CD4-positive, alpha-beta T cell treated with Interferon alpha-2 for 1 hour (primary cell): ENCODE measurements at regions not wholly inside any gene's neighbourhood (a gene's known extent, or its start where the extent isn't known, plus 50 kb on each side); places are given as distances from the start of the nearest gene placed in this dataset.

Experiments used
- DNase-seq, 2 donors: peaks; one replicate each; pipeline ENCODE4 v3.0.0-alpha.2; 2020 to 2022

DNA sequence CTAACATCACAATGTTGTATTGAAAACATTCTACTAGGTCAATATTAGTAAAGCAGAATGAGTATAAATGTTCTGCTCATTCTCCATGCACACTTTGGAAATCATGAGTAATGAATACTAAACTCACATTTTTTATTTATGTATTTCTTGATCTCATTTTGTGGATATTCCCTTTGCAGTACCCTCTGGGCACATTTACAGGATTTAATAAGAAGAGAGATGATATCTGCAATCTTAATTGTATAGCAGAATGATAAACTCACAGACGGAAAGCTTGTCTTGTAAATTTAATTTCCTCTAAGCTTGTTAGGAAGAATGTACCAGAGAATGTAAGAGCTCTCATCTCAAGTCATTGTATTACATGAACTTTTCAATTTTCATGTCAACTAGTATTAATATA lies 1279.7 kb downstream of the PCDH7 start:
- no peak for DNase-seq

DNA sequence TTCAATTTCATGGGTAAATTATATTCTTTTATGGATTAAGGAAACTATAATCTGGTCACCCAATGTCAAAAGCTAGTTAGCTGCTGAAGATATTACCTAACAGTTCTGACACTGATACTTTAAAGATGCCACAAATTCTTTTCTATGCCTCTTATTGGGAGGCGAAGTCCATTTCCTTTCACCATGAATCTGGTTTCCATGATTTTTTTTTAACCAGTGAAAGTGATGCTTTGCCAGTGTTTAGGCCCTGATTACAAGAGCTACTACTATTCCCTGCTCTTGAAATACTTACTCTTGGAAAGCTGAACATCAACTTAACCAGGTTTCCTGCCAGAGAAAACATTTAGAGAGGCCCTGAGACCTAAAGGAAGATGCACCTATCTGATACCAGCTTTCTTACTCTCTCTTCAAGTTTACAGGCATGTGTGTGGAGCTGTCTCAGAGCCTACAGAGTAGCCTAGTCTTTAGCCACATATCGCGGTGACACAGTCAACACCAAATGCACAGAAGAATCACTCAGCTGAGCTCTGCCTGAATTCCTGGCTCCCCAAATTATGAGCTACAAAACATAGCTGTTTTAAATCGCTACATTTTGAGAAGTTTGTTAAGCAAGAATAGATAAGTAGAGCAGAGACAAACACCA lies 1280.8 kb downstream of the PCDH7 start:
- no peak for DNase-seq

DNA sequence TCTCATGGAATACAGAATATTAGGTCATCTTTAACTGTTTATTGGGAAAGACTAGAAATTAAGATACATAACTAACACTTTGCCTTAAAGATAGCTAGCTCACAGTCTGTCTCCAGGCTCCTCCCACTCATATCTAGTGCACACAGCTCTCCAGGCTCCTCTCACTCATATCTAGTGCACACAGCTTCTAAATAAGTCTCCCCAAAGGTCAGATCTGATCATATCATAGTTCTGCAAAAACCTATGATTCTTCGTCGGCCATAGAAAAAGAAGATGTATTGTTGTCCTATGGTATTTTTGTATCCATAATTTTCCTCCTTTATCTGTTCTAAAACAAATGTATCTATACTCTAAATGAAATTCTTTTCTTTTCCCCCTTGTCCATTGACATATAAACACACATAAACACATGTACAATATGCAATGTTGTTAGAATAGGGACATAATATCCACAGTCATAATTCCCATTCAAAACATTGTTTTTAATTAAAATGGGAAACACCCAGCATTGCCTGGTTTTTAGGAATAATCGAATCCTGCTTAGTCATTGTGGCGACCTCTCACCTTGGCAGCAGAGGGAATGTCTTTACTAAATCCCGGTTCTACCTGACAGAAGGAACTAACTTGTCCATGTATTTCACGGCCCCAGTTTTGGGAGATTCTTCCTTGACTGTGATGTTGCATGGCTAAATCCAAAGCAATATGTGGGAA lies 1282.0 kb downstream of the PCDH7 start:
- no peak for DNase-seq

- no peak for DNase-seq
Measured at GRCh38 chr4:32003548-32003947, 1283.4 kb downstream of the PCDH7 start.

GRCh38 chr4:32010221-32010620 lies 1290.1 kb downstream of the PCDH7 start:
- no peak for DNase-seq

DNA sequence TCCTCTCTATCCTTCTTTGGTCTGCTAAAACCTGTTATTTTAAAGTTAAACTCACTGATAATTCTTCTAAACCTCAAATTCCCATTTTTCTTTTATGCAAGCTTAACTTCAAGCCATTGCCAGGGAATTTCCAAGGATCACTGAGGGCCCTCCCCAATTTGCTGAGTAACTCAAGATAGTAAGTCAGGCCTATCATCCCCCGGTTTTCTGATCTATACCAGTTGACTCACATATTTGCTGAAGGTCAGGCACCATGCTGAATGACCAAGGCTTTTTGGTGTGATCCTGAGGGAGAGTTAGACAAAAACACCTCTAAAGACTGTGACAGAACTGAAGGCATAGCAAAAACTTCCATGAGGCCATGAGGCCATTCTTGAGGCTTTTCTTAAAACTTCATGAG lies 1301.9 kb downstream of the PCDH7 start:
- DNase-seq: no peak

DNA sequence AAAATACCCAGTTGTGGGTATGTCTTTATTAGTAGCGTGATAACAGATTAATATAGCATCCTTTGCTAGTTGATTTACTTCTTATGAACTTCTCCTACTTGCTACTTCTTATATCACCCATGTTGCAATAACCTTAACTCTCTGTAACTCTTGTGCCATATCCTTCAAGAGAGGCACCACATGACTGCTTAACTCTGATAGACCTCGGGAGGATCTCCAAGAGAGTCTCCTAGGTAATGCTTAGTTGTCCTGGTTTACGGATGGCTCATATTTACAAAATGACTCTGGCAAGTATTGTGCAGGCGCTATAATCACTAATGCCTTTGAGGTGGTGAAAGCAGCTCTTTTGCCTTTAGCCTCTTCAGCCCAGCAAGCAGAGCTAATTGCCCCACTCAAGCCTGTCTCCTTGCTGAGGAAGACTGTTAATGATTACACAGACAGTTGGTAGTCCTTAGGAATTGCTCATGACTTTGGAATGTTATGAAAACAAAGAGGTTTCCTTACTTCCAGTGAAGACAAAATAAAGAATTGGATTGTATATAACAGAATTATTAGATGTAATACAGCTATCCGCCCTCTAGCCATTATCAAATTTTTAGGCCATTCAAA lies 1305.8 kb downstream of the PCDH7 start:
- DNase-seq: no peak

DNA sequence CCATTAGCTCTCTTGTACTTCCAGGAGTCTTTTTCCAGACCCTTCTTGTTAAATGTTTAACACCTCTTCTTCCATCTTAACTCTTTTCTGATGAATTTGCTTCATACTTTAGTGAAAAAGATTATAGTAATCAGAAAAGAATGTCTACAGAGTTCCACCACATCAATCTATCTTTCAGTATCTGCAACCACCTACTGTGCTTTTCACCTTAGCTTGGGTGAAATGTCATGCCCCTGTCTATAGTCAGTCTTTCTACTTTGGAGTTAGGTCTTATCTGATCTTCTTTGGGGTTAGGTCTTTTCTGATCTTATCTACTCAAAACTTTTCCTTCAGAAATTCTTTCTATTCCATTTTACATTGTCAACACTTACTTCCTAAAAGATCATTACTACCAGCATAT lies 1310.2 kb downstream of the PCDH7 start:
- no peak for DNase-seq

GRCh38 chr4:32031026-32031425 lies 1310.9 kb downstream of the PCDH7 start:
- no peak for DNase-seq

- DNase-seq: no peak
Measured at GRCh38 chr4:32032136-32032672, 1312.0 kb downstream of the PCDH7 start.

- no peak for DNase-seq
Measured at GRCh38 chr4:32037399-32037798, 1317.2 kb downstream of the PCDH7 start.

GRCh38 chr4:32042486-32043247 lies 1322.5 kb downstream of the PCDH7 start:
- DNase-seq: no peak

GRCh38 chr4:32043248-32043633 lies 1323.1 kb downstream of the PCDH7 start:
- no peak for DNase-seq

- no peak for DNase-seq
Measured at GRCh38 chr4:32061916-32062315, 1341.7 kb downstream of the PCDH7 start.

DNA sequence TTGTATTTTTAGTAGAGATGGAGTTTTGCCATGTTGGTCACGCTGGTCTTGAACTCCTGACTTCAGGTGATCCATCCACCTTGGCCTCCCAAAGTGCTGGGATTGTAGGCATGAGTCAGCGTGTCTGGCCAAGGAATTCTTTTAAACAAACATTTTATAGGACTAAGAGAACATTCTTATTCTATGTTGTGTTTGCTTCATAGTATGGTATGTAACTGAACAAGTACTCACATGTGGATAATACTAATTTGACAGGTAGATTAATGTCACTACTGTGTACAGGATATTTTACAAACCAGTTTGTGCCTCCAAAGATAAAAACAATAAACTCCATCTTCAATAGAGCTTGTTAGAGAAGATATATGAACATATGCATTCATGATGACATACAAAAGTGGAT lies 1353.4 kb downstream of the PCDH7 start:
- no peak for DNase-seq

DNA sequence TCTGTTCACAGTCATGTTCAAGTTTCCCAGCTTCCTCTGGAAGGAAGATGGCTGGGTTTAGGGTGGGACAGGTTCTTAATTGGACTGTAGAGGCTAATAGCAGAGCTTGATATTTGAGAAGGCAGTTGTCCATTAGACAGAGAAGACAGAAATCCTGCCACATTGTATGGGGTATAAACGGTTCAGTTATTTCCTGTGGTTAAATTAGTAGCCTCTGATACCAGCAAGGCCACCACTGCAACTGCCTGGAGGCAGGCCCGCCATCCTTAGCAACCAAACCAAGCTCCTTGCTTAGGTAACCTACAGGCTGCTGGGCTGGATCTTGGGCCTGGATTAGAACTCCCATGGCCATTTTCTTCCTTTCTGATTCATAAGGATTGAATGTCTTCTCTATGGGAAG lies 1367.0 kb downstream of the PCDH7 start:
- DNase-seq: no peak

- DNase-seq: no peak
Measured at GRCh38 chr4:32094987-32095386, 1374.8 kb downstream of the PCDH7 start.

DNA sequence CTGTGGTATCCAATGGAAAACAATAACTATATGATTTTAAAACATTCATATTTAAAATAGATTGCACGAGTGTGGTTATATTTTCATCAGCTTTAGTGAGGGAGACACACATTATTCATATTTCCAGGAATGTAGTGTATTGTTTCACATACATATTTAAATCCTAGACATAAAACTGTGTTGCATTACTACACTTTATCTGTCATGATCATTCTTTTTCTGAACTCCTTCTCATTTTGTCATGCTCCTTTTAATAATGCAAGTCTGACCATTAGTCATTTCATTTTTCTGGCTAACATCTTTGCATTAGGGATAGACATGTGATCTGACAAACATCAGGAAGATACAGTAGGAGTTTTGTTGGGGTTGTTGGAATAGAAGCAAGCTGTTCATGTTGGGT lies 1382.7 kb downstream of the PCDH7 start:
- no peak for DNase-seq

GRCh38 chr4:32106767-32107166 lies 1386.6 kb downstream of the PCDH7 start:
- DNase-seq: no peak

- DNase-seq: no peak
Measured at GRCh38 chr4:32112891-32113290, 1392.7 kb downstream of the PCDH7 start.

DNA sequence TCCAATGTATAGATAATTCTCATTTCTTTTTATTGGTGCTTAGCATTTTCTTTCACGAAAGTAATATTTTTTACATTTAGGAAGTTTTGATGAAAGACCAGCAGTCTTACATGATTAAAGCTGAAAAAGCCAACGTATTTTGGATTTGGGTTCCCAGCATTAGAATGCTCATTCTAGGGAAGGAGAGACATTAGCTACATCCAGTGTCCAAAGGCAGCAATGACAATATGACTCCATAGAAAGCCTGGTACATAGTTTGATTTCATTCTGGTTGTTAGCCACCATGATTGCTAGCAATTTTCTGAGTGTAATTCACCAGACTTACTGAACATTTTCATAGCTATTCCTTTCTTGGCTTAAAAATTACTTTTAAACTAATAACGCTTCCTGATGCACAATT lies 1397.5 kb downstream of the PCDH7 start:
- no peak for DNase-seq

DNA sequence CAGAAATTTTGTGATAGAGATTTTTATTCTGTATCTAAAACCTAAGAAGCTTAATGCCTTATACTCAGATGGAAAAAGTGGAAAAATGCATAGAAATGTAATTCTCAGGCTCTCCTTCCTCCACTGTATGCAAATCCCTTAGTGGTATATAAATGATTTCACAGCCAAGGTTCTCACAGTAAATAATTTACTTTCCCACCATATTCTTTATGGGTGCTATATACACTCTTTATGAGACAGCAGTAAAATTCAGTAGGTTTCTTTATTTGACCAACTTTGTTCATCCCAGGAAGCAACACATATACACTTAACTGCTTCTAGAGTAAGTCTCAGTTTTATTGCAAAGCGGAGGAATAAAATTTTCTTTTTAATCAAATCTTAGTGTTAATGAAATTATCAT lies 1399.7 kb downstream of the PCDH7 start:
- no peak for DNase-seq

GRCh38 chr4:32128549-32128948 lies 1408.4 kb downstream of the PCDH7 start:
- no peak for DNase-seq
